Stimulated activated CD4-positive, alpha-beta T cell treated with anti-CD3 and anti-CD28 coated beads, Interleukin-1b, Interleukin-23, amount 100 ng/mL, for 4 hours (primary cell): ENCODE measurements at regions not wholly inside any gene's neighbourhood (a gene's known extent, or its start where the extent isn't known, plus 50 kb on each side); places are given as distances from the start of the nearest gene placed in this dataset.
"Not testable (repeated sequence)": the region's sequence is repeated elsewhere in the genome, so short reads cannot be mapped to it uniquely, and the experiment has no call there.

ENCODE experiments used
- DNase-seq, 2 donors: peaks; one replicate each; pipeline ENCODE4 v3.0.0-alpha.2; 2020; ENCODE audit warnings: low read depth in 2 of 2

GRCh38 chr21:35473496-35473895, 424.4 kb upstream of the RUNX1 start:
- DNase-seq, result no peak

GRCh38 chr21:35470522-35470921, 421.4 kb upstream of the RUNX1 start:
- no peak for DNase-seq

- no peak for DNase-seq
Observed at GRCh38 chr21:35469498-35469897, 420.4 kb upstream of the RUNX1 start.

- DNase-seq, result no peak
Observed at GRCh38 chr21:35468991-35469390, 419.9 kb upstream of the RUNX1 start.

DNA sequence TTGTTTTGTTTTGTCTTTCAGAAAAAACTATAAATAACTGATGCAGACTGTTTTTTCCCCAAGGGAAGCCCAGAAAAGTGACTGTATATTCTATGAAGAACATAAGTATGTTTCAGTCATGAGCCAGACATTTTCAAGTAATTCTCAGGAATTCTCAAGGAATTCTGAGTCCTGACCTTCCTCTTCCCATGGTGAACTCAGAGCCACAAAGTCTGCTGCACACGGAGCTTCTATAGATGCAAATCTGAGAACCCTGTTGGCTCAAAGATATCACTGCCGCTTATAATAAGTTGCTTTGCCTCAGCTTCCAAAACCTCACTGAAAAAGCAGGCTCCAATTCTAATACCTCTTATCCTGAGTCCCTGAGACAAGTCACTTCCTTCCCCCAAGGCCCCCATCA, 418.5 kb upstream of the RUNX1 start:
- no peak for DNase-seq

DNA sequence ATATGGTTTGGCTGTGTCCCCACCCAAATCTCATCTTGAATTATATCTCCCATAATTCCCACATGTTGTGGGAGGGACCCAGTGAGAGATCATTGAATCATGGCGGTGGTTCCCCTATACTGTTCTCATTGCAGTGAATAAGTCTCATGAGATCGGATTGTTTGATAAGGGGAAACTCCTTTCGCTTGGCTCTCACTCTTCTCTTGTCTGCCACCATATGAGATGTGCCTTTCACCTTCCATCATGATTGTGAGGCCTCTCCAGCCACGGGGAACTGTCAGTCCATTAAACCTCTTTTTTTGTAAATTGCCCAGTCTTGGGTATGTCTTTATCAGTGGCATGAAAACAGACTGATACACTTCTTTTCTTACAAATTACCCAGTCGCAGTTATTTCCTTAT, 417.6 kb upstream of the RUNX1 start:
- DNase-seq, result not testable (repeated sequence)

DNA sequence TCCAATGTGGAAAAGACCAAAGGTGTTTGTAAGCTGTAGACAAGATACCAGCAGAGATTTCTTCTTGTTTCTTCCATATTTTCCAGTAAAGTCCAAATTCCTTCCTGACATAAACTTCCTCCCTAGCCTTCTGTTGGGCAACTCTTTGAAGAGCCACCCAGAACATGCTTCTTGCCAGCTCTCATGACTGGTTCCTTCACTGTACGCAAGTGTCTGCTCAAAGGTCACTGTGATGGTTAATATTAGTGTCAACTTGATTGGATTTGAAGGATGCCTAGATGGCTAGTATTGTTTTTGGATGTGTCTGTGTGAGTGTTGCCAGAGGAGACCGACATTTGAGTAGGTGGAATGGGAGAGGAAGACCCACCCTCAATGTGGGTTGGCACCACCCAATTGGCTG, 416.6 kb upstream of the RUNX1 start:
- no peak for DNase-seq

DNA sequence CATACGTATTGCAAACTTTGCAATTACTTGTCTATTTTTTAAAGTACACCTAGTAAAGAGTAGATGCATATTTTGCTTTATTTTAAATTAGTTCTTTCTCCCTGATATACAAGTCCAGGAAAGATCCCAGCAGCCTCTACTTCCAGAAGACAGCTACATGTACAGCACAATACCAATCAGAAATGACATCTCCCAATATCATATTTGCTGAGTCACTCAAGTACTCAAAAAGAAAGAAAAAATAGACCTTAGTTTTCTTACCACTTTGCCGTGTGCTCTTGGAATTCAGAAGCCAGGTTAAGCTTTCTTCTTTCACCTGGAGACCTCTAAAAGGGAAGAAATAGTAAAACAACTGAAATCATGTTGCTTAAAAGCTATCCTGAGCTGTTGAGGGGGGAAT, 412.6 kb upstream of the RUNX1 start:
- DNase-seq, result no peak

DNA sequence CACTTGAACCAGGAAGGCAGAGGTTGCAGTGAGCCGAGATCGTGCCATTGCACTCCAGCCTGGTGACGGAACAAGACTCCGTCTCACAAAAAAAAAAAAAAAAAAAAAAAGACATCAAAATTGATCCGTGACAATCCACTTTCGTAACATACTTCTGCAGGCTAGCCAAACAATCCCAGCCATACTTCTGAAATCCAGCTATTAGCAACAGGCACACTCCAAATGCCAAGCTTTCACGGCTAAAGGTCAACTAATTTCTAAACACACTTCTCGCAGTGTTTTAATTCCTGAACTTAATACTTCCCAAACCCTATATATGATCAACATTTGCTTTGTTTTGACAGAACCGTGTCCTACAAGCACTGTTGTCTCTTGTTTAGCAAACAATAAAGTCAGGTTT, 411.3 kb upstream of the RUNX1 start:
- DNase-seq, result no peak

- no peak for DNase-seq
Observed at GRCh38 chr21:35458405-35458804, 409.3 kb upstream of the RUNX1 start.

- DNase-seq, result no peak
Observed at GRCh38 chr21:35457097-35457804, 408.1 kb upstream of the RUNX1 start.

DNA sequence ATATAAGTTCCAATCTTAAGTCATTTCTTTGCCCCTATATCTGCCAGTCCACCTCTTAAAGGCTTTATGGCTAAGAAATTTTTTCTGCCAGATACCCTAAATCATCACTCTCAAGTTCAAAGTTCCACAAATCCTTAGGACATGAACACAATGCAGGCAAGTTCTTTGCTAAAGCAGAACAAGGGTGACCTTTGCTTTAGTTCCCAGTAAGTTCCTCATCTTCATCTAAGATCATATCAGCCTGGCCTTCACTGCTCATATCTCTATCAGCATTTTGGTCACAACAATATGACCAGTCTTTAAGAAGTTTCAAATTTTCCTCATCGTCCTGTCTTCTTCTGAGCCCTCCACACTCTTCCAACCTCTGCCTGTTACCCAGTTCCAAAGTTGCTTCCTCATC, 402.2 kb upstream of the RUNX1 start:
- no peak for DNase-seq

DNA sequence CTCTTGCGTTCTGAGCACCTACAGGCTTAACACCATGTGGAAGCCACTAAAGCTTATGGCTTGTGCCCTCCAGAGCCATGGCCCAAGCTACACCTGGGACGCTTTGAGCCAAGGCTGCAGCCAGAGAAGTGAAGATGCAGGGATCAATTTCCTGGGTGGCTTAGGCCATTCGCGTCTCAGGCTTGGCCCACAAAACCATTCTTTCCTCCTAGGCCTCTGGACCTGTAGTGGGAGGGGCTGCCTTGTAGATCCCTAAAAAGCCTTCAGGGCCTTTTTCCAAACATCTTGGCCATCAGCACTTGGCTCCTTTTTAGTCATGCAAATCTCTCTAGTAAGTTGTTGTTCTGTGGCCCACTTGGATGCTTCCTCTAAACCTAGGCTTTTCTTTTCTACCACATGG, 401.7 kb upstream of the RUNX1 start:
- no peak for DNase-seq

DNA sequence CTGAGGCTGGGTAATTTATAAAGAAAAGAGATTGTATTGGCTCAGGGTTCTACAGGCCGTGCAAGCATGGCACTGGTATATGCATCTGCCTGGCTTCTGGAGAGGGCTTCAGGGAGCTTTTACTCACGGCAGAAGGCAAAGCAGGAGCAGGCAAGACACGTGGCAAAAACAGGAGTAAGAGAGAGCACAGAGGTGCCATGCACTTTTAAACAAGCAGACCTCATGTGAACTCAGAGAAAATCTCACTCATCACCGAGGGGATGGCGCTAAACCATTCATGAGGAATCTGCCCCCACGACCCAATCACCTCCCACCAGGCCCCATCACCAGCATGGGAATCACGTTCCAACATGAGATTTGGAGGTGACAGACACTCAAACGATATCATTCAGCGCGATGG, 400.7 kb upstream of the RUNX1 start:
- DNase-seq, result no peak

GRCh38 chr21:35448876-35449599, 399.9 kb upstream of the RUNX1 start:
- DNase-seq, result no peak

- no peak for DNase-seq
Observed at GRCh38 chr21:35444391-35444790, 395.3 kb upstream of the RUNX1 start.

DNA sequence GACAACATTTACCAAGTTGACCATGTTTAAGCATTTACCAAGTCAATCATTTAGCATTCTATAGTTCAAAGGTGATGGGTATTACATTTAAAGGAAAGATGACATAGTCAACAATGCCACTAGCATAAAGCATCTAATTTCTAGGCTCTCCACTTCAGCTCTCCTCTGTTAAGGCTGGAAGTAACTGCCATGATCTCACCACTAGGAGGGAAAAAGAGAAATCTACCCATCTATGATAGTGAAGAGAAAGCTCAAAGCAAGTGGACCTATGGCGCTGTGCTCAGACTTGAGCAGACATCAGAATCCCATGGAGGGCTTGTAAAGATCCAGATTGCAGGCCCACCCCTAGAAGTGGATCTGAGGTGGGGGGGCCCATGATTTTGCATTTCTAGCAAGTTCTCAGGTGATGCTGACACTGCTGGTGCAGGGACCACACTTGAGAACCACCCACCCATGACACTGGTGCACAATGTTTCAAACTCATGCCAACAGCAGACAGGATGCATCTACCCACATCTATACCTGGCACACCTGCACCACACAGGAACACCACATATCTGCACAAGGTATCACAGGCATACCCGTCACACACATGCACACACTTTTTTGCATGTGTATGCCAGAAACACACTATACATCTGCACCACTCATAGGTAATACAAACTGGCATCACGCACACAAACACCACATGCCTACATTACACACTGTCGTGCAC, 392.9 kb upstream of the RUNX1 start:
- no peak for DNase-seq

GRCh38 chr21:35438643-35439404, 389.7 kb upstream of the RUNX1 start:
- DNase-seq, result peak in 1 of 2 donors; percentile 1

GRCh38 chr21:35437941-35438340, 388.8 kb upstream of the RUNX1 start:
- DNase-seq, result no peak

DNA sequence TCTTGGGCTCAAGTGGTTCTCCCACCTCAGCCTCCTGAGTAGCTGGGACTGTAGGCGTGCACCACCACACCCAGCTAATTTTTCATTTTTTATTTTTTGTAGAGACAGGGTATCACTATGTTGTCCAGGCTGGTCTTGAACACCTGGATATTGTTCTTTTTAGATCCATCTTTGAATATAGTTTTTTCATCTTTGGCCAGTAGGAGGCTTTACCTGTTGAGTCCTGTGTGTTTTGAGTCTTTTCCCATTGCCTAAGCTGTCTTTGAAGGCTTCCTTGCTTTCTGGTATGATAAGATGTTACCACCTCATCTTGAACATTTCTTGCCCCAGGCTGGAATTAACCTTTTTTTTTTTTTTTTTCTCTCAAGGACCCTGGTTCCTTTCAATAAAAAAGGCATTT, 387.8 kb upstream of the RUNX1 start:
- DNase-seq, result no peak

GRCh38 chr21:35432601-35433000, 383.5 kb upstream of the RUNX1 start:
- not testable (repeated sequence) for DNase-seq

DNA sequence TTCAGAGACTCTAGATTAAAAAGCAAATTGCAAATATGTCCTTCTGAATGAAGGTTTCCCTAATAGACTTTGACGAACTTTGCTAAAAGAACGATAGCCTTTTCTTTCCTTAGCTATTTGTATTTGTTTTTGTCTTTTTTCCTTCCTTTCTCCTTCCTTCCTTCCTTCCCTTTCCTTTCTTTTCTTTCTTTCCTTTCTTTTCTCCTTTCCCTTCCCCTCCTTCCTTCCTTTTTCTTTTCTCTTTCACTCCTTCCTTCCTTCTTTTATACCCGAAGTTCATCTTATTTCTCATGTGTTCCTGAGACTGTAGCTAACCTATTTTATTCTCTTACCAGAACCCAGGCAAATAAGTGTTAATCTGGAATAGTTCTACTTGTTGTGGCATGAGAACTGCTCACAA, 381.2 kb upstream of the RUNX1 start:
- DNase-seq, result no peak
